GM21717 (cell line): ENCODE measurements at regions not wholly inside any gene's neighbourhood (a gene's known extent, or its start where the extent isn't known, plus 50 kb on each side); places are given as distances from the start of the nearest gene placed in this dataset.
A peak's percentile ranks its signal among the peaks of the same experiment; 100 is the strongest.
"Not testable (repeated sequence)": the region's sequence is repeated elsewhere in the genome, so short reads cannot be mapped to it uniquely, and the experiment has no call there.

Experiments
- ATAC-seq: cut with Tn5 transposase; IDR thresholded peaks from one replicate; pipeline ENCODE4 v1.9.1; 2021; ENCODE audit warnings: mild to moderate bottlenecking, moderate library complexity; ENCODE audit not compliant: unreplicated experiment

DNA sequence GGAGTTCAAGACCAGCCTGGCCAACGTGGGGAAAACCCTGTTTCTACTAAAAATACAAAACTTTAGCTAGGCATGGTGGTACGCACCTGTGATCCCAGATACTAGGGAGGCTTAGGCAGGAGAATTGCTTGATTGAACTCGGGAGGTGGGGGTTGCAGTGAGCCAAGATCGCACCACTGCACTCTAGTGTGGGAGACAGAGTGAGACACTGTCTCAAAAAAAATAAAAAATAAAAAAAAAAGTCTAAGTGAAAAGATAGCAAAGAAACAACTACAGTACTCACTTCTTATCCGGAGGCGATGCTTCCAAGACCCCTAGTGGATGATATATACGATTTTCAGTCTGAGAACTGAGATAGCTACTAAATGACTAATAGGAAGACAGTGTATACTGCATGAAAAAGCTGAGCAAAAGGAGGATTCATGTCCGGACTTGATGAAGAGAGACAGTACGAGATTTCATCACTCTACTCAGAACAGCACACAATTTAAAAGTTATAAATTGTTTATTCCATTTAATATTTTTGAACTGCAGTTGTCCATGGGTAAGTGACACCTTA, 138.7 kb upstream of the GOLGA6L6 start:
- not testable (repeated sequence) for ATAC-seq

DNA sequence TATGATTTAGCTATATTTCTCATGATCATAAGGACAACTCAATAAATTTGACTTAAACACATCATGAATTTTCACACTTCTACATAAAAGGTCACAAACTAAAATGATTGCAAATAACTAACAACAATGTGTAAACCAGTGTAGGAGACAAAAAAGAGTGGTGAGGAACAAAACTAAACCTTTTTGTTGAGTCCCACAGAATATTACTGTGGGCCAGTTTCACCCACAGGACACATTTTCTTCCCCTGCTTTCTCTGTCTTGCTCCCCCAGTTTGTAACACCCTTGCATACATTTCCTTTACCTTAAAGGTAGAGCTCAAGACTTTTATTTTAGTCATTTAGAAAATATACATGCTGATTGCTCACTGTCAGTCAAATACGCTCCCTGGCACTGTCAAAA, 130.9 kb upstream of the GOLGA6L6 start:
- no peak for ATAC-seq

DNA sequence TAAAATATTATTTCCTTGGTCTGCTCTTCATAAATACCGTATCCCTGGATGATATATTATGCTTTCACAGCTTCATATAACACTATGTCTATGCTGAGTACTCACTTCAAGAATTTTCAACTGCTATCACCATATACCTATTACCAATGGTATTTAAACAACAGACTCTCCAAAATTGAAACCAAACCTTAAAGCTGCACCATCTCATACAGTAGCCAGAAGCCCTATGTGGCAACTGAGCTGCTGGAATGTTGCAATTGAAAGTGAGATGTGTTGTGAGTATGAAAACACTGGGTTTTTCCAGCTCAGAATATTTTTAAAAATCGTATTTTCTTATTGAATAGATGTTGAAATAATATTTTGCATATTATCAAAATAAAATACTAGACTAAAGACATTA, 130.1 kb upstream of the GOLGA6L6 start:
- ATAC-seq: no peak

DNA sequence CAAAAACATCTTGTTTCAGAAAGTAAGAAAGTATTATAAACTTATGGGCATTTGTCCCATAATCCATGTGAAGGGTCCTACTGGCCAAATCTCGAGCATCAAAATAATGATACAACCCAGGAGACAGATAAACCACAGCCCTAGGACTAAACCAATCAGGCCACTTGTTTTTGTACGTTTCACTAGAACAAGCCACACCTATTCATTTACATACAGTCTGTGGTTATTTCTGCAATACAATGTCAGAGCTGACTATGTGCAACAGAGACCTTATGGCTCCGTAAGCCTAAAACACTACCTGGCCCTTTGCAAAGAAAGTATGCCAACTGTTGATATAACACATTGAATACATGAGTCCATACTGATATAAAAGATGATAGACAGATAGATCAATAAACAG, 124.8 kb upstream of the GOLGA6L6 start:
- not testable (repeated sequence) for ATAC-seq

DNA sequence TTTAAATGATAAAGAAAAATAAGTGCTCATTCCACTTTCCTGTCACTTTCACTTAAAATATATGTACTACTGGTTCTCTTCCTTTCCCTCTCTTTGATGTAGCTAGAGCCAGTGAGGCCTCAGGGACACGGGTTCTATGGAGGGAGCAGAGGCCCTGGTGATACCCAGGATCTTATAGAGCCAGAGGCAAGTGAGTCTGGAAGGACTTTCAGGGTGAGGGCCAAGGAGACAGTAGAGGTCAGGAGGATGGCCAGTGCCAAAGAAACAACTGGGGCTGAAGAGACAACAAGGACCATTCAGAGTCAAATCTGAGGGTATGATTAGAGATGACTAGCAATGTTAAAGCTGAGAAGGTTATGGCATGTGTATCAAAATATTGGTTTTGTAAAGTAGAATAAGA, 124.1 kb upstream of the GOLGA6L6 start:
- no peak for ATAC-seq

DNA sequence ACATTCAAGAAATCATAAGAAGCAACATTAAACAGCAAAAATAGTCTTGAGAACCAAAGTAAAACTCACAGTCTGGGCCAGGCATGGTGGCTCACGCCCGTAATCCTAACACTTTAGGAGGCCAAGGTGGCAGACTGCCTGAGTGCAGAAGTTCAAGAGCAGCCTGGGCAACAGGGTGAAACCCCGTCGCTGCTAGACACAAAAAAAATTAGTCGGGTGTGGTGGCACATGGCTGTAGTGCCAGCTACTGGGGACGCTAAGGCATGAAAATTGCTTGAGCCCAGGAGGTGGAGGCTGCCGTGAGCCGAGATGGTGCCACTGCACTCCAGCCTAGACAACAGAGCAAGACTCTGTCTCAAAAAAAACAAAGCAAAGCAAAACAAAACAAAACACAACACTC, 117.7 kb upstream of the GOLGA6L6 start:
- no peak for ATAC-seq

DNA sequence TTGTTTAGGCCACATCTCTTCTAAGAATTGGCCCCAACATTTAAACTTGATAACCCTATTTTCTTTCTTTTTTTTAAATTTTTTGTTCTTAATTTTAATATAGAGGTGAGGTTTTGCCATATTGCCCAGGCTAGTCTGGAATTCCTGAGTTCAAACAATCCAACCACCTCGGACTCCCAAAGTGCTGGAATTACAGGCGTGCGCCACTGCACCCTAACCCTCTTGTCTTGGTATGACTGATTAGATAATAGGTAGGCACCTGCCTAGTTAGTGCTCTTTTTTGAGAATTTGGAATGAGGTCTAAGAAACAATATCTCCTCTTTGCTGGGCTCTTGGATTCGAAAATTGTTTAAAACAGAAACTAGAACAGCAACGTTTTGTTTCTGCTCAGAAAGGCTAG, 116.4 kb upstream of the GOLGA6L6 start:
- ATAC-seq: no peak

DNA sequence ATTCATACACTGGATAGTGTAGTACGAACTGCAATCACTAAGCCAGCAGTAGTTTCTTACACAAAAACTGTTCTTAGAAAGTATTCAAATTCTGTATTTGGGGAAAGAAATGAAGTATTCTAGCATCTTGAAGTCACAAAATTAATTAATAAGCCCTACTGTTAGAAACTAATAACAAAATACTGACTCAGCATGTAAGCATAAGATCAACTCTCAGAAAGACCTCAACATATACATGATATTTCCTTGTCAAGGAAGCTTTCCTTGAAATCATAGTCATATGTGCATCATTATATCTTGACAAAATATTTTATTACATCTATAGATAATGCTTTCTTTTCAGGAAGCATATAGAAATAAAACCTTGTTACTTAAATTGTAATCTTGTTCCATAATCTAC, 115.5 kb upstream of the GOLGA6L6 start:
- no peak for ATAC-seq

DNA sequence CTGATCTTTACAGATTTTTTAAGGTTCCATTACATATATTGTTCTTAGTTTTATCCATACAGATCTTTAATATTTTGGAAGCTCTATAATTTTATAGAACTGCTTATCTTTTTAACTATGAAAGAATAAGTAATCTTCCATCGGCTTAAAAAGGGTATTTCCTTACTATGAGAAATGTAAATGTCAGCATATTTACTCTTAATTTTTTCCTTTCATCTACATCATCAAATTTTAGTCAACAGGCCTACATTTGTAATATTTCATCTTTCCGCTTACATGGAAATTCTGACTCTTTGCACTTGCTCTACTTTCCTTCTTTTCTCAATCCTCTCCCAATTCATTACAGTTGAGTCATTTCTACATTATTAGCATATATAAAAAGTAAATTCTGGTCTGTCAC, 111.3 kb upstream of the GOLGA6L6 start:
- no peak for ATAC-seq

DNA sequence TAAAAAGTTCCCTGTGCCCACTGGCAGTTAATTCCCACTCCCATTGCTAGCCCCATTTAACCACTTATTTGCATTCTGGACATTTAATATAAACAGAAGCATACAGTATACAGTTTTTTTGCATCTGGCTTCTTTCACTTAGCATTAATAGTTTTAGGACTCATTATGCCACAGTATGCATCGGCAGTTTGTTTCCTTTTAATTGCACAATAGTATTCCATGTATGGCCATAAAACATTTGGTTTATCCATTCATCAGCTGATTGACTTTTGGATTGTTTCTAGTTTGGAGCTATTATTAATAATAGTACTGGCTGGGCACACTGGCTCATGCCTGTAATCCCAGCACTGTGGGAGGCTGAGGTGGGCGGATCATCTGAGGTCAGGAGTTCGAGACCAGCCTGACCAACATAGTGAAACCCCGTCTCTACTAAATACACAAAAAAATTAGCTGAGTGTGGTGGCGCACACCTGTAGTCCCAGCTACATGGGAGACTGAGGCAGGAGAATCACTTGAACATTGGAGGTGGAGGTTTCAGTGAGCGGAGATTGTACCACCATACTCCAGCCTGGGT, 106.9 kb upstream of the GOLGA6L6 start:
- ATAC-seq: not testable (repeated sequence)

DNA sequence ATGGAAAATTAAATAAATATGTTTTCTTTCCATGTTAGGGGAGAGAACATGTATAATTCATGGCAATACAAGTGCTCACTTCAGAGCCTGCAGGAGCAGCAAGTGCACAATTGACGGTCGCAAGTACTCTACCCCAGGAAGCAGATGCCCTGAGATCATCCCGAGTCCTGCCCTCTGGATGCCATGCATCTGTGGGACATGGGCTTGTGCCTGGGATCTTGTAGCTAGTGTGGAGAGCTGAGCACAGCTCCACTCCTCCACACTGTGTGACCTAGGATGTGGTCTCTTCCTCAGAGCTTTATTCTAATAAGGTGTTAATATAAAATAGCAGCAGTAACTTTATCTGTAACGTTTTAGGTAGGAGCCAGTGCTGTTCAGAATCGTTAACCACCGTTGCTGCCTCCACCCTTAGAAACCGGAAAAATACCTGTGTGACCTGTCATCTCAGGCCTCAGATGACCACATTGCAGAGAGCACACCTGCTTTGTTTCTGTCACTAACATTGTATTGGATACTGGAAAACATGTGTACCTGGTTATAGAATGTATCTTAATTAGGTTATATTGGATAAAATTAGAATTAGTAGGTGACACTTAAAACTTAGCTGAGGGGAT, 105.0 kb upstream of the GOLGA6L6 start:
- ATAC-seq: no peak

DNA sequence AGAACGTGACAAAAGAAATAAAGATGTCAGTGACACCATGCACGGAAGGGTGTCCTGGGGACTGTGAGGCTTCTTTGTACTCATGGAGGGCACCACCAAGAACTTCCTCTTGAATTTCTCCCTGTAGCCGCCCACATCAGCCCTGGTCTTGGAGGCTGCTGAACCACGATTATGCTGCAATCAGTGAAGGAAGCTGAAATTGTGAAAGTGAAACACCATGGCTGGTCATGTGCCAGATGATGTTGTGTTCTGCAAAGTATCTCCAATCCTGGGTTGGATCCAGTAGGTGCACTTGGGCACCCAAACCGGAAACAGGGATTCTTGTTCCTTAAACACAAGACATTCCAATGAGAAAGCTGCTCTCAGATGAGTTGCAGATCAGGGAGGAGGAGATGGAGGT, 104.4 kb upstream of the GOLGA6L6 start:
- peak; percentile 66 for ATAC-seq

DNA sequence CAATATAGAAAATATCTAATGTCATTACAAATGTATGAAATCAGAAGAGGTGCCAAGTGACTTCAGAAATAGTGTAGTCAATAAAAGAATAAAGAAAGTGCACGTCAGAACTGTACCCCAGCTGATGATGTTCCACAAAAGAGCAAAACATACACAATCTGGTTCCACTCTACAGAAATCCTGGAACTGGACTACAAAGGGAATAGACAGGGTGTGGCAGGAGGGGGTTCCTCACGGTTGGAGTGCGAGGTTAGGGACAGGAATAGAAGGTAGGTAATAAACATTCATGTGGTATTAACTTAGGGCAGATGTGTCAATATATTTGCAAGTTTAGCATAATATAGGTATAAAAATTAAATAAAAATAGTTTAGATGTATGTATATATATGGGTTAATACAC, 103.3 kb upstream of the GOLGA6L6 start:
- ATAC-seq: no peak

DNA sequence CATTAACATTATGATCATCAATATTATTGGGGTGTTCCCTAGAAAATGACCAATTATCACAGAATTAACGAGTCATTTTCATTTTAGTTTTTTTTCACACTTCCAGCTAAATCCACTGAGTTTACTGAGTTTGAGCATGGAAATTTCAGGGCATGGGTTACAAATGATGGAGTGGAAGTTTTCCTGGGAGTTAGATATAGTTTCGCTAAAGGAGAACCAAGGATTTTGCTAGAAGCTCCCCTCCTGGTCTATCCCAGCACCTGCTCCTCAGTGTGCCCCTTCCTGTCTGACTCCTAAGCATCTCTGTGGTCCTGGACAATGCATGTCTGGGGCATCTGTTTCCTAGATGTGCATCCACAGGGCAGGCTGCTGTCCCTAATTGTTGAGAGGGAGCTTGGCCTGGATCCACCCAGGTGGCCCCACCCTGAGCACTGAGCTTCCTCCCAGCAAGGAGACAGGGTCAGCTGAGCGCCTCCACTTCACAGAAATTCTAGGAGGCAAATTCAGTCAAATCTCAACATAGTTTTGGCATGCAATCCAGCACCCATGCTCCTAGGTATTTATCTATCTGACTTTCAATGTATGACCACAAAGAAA, 102.3 kb upstream of the GOLGA6L6 start:
- no peak for ATAC-seq

DNA sequence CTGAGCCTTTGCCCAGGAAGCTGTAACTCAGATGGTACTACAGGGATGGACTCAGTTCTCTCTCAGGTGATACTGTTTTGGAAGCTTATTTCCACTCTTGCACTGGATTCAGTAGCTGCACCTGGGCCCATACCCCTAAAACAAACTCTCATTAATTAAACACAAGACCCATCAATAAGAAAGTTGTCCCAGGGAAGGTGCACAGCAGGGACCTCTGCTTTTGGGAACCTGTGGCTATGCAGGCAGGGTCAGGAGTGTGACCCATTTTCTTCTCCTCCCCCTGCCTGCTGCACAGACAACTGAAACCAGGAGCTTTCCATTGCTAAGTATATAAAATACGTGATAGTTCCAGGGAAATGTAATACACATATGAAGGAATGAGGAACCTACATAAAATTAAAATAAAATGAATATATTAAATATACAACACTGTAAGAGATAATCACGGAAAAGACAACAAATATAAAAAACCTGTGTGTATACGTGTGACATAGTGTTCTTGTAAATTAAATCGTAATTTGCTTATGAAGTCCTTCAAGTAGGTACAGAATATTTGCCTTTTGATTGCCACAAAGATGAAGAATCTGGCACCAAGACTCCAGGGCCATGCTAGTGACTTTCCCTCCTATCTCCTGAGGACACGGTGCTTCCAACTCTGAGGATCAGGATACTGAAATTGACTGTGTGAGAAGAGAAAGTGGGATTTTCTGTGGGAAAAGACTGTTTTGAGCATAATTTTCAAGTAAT, 101.6 kb upstream of the GOLGA6L6 start:
- ATAC-seq: no peak

DNA sequence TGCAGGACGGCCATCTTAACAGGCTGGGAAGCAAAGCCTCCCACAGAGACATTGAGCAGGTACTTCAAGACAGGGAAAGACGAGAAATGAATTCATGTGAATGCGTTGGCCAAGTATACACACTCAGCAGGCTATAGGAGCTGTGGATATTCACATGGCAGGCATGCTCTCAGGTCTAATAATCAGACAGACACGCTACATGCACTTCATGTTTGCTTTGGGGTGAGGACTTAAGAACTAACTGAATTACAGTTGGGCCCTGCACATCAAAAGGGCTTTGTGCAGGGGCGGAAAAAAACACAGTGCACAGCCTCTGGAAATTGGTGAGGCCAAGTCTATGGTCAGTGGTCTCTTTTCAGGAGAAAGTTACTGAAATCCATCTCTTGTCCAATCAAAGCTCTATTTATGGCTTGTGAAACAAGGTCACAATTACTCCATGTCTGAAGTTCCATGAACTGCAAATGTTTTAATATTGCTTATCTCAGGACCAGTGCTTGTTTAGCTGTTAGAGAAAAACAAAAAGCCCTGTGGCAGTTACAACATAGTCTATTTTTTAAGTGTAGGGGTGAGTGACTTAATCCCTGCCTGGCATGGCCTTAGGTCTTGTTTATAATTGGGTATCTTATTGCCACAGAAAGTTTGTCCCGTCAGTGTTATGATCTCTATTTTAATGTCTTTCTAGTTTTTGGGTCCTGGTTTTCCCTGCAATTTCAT, 100.6 kb upstream of the GOLGA6L6 start:
- ATAC-seq: no peak

DNA sequence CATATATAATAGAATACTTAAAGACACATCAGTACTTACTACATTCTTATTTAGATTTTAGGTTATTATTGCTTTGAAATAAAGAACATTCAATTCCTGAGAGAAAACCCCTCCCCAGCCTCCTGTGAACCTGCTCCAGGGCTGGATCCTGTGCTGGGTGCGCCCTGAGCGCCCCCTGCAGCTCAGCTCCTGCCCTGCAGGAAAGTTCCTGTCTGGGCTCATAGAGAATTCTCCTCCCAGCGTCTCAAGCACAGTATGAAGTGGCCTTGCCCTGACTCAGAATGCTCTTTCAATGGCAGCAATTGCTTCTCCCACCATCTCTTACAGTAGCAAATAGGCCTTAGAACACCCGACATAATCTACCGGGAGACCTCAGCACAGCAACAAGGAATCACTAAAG, 98.8 kb upstream of the GOLGA6L6 start:
- ATAC-seq: peak; percentile 59

DNA sequence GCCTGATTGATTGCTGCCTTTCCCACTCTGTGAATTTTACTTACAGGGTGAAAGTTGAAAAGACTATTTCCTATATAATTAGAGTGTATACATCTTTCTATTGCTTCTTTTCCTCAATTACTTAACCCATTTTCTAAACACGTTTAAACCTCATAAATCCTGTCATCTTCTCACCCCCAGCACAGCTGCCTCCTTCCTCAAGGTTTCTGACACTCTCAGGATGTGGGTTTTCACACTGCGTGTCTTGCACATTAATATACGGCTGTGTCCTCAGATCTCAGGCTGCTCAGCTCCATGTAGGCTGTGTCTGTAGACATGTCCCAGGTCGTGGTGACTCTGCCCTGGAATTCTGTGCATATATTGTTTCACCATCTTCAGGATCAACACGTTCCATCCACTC, 97.6 kb upstream of the GOLGA6L6 start:
- ATAC-seq: not testable (repeated sequence)

DNA sequence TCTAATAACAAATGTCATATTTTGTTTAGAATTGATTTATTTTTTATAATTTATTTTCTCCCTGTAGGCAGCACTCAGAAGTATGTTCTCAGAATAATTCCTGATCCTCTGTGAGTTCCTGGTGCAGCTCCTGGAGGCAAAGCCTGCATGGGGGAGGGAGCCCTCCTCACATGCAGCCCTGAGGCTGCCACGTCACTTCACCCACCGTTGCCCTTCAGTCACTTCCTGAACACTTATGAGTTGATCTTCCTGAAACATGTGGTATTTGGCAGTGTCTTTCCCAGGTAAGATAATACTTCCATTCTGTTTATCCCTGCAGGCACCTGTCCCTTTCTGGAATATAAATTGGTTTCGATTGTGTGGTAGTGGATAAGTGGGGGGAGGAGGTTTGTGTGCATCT, 95.9 kb upstream of the GOLGA6L6 start:
- peak; percentile 46 for ATAC-seq

DNA sequence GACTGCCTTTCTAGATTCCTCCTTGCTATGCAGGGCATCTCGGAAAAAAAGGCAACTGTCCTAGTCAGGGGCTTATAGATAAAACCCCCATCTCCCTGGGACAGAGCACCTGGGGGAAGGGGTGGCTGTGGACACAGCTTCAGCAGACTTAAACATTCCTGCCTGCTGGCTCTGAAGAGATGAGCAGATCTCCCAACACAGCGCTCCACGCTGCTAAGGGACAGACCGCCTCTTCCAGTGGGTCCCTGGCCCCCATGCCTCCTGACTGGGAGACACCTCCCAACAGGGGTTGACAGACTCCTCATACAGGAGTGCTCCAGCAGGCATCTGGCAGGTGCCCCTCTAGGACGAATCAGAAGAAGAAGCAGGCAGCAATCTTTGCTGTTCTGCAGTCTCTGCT, 87.9 kb upstream of the GOLGA6L6 start:
- not testable (repeated sequence) for ATAC-seq

DNA sequence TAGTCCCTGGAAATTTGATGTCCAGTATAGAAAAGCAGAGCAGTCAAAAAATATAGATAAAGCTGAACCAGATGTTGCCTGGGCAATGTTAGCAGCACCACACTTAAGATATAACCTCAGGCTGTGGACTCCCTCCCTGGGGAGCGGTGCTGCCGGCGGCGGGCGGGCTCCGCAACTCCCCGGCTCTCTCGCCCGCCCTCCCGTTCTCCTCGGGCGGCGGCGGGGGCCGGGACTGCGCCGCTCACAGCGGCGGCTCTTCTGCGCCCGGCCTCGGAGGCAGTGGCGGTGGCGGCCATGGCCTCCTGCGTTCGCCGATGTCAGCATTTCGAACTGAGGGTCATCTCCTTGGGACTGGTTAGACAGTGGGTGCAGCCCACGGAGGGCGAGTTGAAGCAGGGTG, 86.9 kb upstream of the GOLGA6L6 start:
- ATAC-seq: not testable (repeated sequence)
